Transverse colon (tissue), 1 donor: ENCODE measurements at regions not wholly inside any gene's neighbourhood (a gene's known extent, or its start where the extent isn't known, plus 50 kb on each side); places are given as distances from the start of the nearest gene placed in this dataset.
"Not testable (repeated sequence)": the region's sequence is repeated elsewhere in the genome, so short reads cannot be mapped to it uniquely, and the experiment has no call there.

Experiments used
- EP300 ChIP-seq: sonication (generic); formaldehyde crosslinking; IDR thresholded peaks from one replicate; pipeline ENCODE4 v1.6.1; 2017; ENCODE audit warnings: antibody characterized with exemption, low read depth
- POLR2A ChIP-seq: fragments of 450-650 bp; IDR thresholded peaks from one replicate; pipeline ENCODE4 v1.6.1; 2016; ENCODE audit warnings: antibody characterized with exemption, mild to moderate bottlenecking, moderate library complexity

DNA sequence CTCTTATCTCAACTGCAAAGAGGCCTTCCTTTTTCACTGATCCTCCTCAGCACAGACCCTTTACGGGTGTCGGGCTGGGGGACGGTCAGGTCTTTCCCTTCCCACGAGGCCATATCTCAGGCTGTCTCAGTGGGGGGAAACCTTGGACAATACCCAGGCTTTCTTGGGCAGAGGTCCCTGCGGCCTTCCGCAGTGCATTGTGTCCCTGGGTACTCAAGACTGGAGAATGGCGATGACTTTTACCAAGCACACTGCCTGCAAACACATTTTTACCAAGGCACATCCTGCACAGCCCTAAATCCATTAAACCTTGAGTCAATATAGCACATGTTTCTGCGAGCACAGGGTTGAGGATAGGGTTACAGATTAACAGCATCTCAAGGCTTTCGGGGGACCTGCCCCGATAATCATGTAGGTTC is 117.8 kb downstream of the GOSR1 start:
- not testable (repeated sequence) for TF ChIP-seq POLR2A, EP300
